ENCODE measurements at regions not wholly inside any gene's neighbourhood (a gene's known extent, or its start where the extent isn't known, plus 50 kb on each side); places are given as distances from the start of the nearest gene placed in this dataset.

- no peaks in the 10 kb centered on the region for H3K4me1 ChIP-seq
- no peaks in the 10 kb centered on the region for H3K9me3 ChIP-seq
- H3K4me3 ChIP-seq: no peak overlapping the region
- H3K27ac ChIP-seq: no peak overlapping the region
- no peaks in the 10 kb centered on the region for H3K36me3 ChIP-seq
- TF ChIP-seq POLR2AphosphoS5 (IDR thresholded peaks at IDR 0.05; ENCODE audit: insufficient read depth in 1 of 2, low read depth in 1 of 2) (no peak), POLR2A (IDR thresholded peaks at IDR 0.05) (no peak), CTCF (IDR thresholded peaks at IDR 0.05) (no peak)
- H3K27me3 ChIP-seq: no peaks in the 10 kb centered on the region
- DNase-seq (ENCODE audit: extremely low spot score in 2 of 2): peak in 1 of 2 donors; percentile 11
- intact Hi-C loops (cut with DNase I): no loop called here
Measured at GRCh38 chr2:219976871-219977270, 349.4 kb downstream of the SLC4A3 start.

- Histone ChIP-seq H3K27me3 (no peaks in the 10 kb centered on the region), H3K9me3 (no peaks in the 10 kb centered on the region), H3K27ac (no peak overlapping the region), H3K36me3 (no peaks in the 10 kb centered on the region), H3K4me1 (no peaks in the 10 kb centered on the region), H3K4me3 (no peak overlapping the region)
- DNase-seq (ENCODE audit: extremely low spot score in 2 of 2): no peak
- intact Hi-C loops (cut with DNase I): loop anchor here (5.0 kb wide), 1 partner anchor 197 kb away; no protein-coding TSS in a partner anchor
- TF ChIP-seq POLR2AphosphoS5 (IDR thresholded peaks at IDR 0.05; ENCODE audit: insufficient read depth in 1 of 2, low read depth in 1 of 2): no peak
- TF ChIP-seq POLR2A (IDR thresholded peaks at IDR 0.05): no peak
- no peak for TF ChIP-seq CTCF (IDR thresholded peaks at IDR 0.05)
Measured at GRCh38 chr2:219980638-219981037, 353.2 kb downstream of the SLC4A3 start.

- TF ChIP-seq POLR2A (IDR thresholded peaks at IDR 0.05) (no peak), CTCF (IDR thresholded peaks at IDR 0.05) (no peak), POLR2AphosphoS5 (IDR thresholded peaks at IDR 0.05; ENCODE audit: insufficient read depth in 1 of 2, low read depth in 1 of 2) (no peak)
- no peaks in the 10 kb centered on the region for H3K9me3 ChIP-seq
- intact Hi-C loops (cut with DNase I): loop anchor here (5.0 kb wide), 1 partner anchor 193 kb away; no protein-coding TSS in a partner anchor
- H3K27ac ChIP-seq: no peak overlapping the region
- DNase-seq (ENCODE audit: extremely low spot score in 2 of 2): no peak
- no peaks in the 10 kb centered on the region for H3K27me3 ChIP-seq
- no peaks in the 10 kb centered on the region for H3K4me1 ChIP-seq
- H3K4me3 ChIP-seq: no peak overlapping the region
- no peaks in the 10 kb centered on the region for H3K36me3 ChIP-seq
Measured at GRCh38 chr2:219983836-219984235, 356.4 kb downstream of the SLC4A3 start.

GRCh38 chr2:219985017-219985416 lies 357.6 kb downstream of the SLC4A3 start:
- Histone ChIP-seq H3K4me1 (no peaks in the 10 kb centered on the region), H3K27ac (no peak overlapping the region), H3K36me3 (no peaks in the 10 kb centered on the region), H3K4me3 (no peak overlapping the region), H3K9me3 (no peaks in the 10 kb centered on the region), H3K27me3 (no peaks in the 10 kb centered on the region)
- DNase-seq (ENCODE audit: extremely low spot score in 2 of 2): no peak
- intact Hi-C loops (cut with DNase I): no loop called here
- no peak for TF ChIP-seq POLR2AphosphoS5 (IDR thresholded peaks at IDR 0.05; ENCODE audit: insufficient read depth in 1 of 2, low read depth in 1 of 2)

- no peak for DNase-seq (ENCODE audit: extremely low spot score in 2 of 2)
- no peak for TF ChIP-seq POLR2A (IDR thresholded peaks at IDR 0.05)
- TF ChIP-seq CTCF (IDR thresholded peaks at IDR 0.05): no peak
- TF ChIP-seq POLR2AphosphoS5 (IDR thresholded peaks at IDR 0.05; ENCODE audit: insufficient read depth in 1 of 2, low read depth in 1 of 2): no peak
- no peak overlapping the region for H3K4me3 ChIP-seq
- no peaks in the 10 kb centered on the region for H3K9me3 ChIP-seq
- H3K36me3 ChIP-seq: no peaks in the 10 kb centered on the region
- no peaks in the 10 kb centered on the region for H3K27me3 ChIP-seq
- intact Hi-C loops (cut with DNase I): no loop called here
- peak overlapping the region; percentile 30 for H3K27ac ChIP-seq
- H3K4me1 ChIP-seq: no peaks in the 10 kb centered on the region
Measured at GRCh38 chr2:219987830-219988229, 360.4 kb downstream of the SLC4A3 start.
